Neural crest cell (in vitro differentiated cells): ENCODE measurements at regions not wholly inside any gene's neighbourhood (a gene's known extent, or its start where the extent isn't known, plus 50 kb on each side); places are given as distances from the start of the nearest gene placed in this dataset.

Source experiments
- DNase-seq: peaks from one replicate; pipeline ENCODE4 v3.0.0; 2021; ENCODE audit warnings: low read depth, mixed read lengths, low spot score
- H3K27ac Mint-ChIP-seq: one replicate; pipeline ENCODE4 v1.8.0; 2021; ENCODE audit warnings: mild to moderate bottlenecking, mixed read lengths; ENCODE audit not compliant: unreplicated experiment
- H3K27me3 Mint-ChIP-seq: 2 replicates; pipeline ENCODE4 v1.8.0; 2021; ENCODE audit warnings: low read depth, mild to moderate bottlenecking, mixed read lengths
- H3K36me3 Mint-ChIP-seq: 2 replicates; pipeline ENCODE4 v1.8.0; 2021; ENCODE audit warnings: low read depth, mild to moderate bottlenecking, mixed read lengths
- H3K4me1 Mint-ChIP-seq: 2 replicates; pipeline ENCODE4 v1.8.0; 2021; ENCODE audit warnings: mixed read lengths
- H3K4me3 Mint-ChIP-seq: one replicate; pipeline ENCODE4 v1.8.0; 2021; ENCODE audit warnings: mild to moderate bottlenecking, mixed read lengths
- H3K9me3 Mint-ChIP-seq: 2 replicates; pipeline ENCODE4 v1.8.0; 2021; ENCODE audit warnings: mixed read lengths
- CTCF ChIP-seq: fragments of 200-600 bp; sonication (generic); conservative IDR thresholded peaks from 2 replicates; pipeline ENCODE4 v1.5.0; 2021; ENCODE audit warnings: antibody characterized with exemption, mild to moderate bottlenecking

- H3K36me3 Mint-ChIP-seq: no peaks in the 10 kb centered on the region
- no peaks in the 10 kb centered on the region for H3K4me1 Mint-ChIP-seq
- no peak overlapping the region for H3K27ac Mint-ChIP-seq
- H3K27me3 Mint-ChIP-seq: no peaks in the 10 kb centered on the region
- TF ChIP-seq CTCF: no peak
- H3K9me3 Mint-ChIP-seq: no peaks in the 10 kb centered on the region
- DNase-seq: no peak
- no peak overlapping the region for H3K4me3 Mint-ChIP-seq
Measured at GRCh38 chr2:103860016-103860415, 993.9 kb upstream of the POU3F3 start.

GRCh38 chr2:103868396-103868795 is 985.5 kb upstream of the POU3F3 start:
- Mint-ChIP-seq H3K27me3 (no peaks in the 10 kb centered on the region), H3K4me3 (no peak overlapping the region), H3K9me3 (no peaks in the 10 kb centered on the region), H3K27ac (no peak overlapping the region), H3K36me3 (no peaks in the 10 kb centered on the region), H3K4me1 (no peaks in the 10 kb centered on the region)
- no peak for DNase-seq
- no peak for TF ChIP-seq CTCF

GRCh38 chr2:103873716-103874351 is 980.1 kb upstream of the POU3F3 start:
- H3K4me3 Mint-ChIP-seq: peak overlapping the region; percentile 20

GRCh38 chr2:103875131-103875530 is 978.8 kb upstream of the POU3F3 start:
- no peak overlapping the region for H3K4me3 Mint-ChIP-seq
- no peaks in the 10 kb centered on the region for H3K36me3 Mint-ChIP-seq
- H3K9me3 Mint-ChIP-seq: no peaks in the 10 kb centered on the region
- no peak for TF ChIP-seq CTCF
- H3K4me1 Mint-ChIP-seq: peaks cover 25% of the 10 kb centered on the region
- H3K27me3 Mint-ChIP-seq: no peaks in the 10 kb centered on the region
- no peak for DNase-seq
- peak overlapping the region; percentile 36 for H3K27ac Mint-ChIP-seq

More at GRCh38 chr2:103873716-103874351, 980.1 kb upstream of the POU3F3 start:
- no peaks in the 10 kb centered on the region for H3K27me3 Mint-ChIP-seq
- H3K9me3 Mint-ChIP-seq: no peaks in the 10 kb centered on the region
- H3K36me3 Mint-ChIP-seq: no peaks in the 10 kb centered on the region
- peaks cover 18% of the 10 kb centered on the region for H3K4me1 Mint-ChIP-seq
- peak overlapping the region; percentile 38 for H3K27ac Mint-ChIP-seq
- TF ChIP-seq CTCF: no peak
- DNase-seq: no peak

GRCh38 chr2:103875531-103875930 is 978.4 kb upstream of the POU3F3 start:
- no peak overlapping the region for H3K4me3 Mint-ChIP-seq
- no peaks in the 10 kb centered on the region for H3K9me3 Mint-ChIP-seq
- TF ChIP-seq CTCF: no peak
- no peaks in the 10 kb centered on the region for H3K36me3 Mint-ChIP-seq
- H3K27ac Mint-ChIP-seq: no peak overlapping the region
- H3K27me3 Mint-ChIP-seq: no peaks in the 10 kb centered on the region
- no peak for DNase-seq
- H3K4me1 Mint-ChIP-seq: peaks cover 29% of the 10 kb centered on the region
